Colonic mucosa (tissue), 4 donors: ENCODE measurements at regions not wholly inside any gene's neighbourhood (a gene's known extent, or its start where the extent isn't known, plus 50 kb on each side); places are given as distances from the start of the nearest gene placed in this dataset.

ENCODE experiments used
- DNase-seq: peaks from one replicate; pipeline ENCODE4 v3.0.0-alpha.2; 2020
- H3K27ac ChIP-seq: fragments of 200-600 bp; one replicate; pipeline ENCODE4 v1.8.0; 2021
- H3K27me3 ChIP-seq: fragments of 200-600 bp; one replicate; pipeline ENCODE4 v1.8.0; 2021
- H3K36me3 ChIP-seq: fragments of 200-600 bp; one replicate; pipeline ENCODE4 v1.8.0; 2021
- H3K4me1 ChIP-seq: fragments of 200-600 bp; one replicate; pipeline ENCODE4 v1.8.0; 2021; ENCODE audit warnings: mild to moderate bottlenecking
- H3K4me3 ChIP-seq: fragments of 200-600 bp; one replicate; pipeline ENCODE4 v1.8.0; 2021
- H3K9ac ChIP-seq, 2 donors: one replicate each; pipeline ENCODE4 v1.7.0; 2013; ENCODE audit warnings: control low read depth in 2 of 2, low read depth in 2 of 2, low read length in 2 of 2
- H3K9me3 ChIP-seq: fragments of 200-600 bp; one replicate; pipeline ENCODE4 v1.8.0; 2021
- CTCF ChIP-seq: fragments of 200-600 bp; IDR thresholded peaks from one replicate; pipeline ENCODE4 v1.8.0; 2022; ENCODE audit warnings: antibody characterized with exemption, mild to moderate bottlenecking
- intact Hi-C: fragments of 100-400 bp; cut with DNase I; formaldehyde crosslinking; loops from one replicate; pipeline ENCODE4 v1.14.1; 2022
- donor health status: healthy.
- donor health status: DM: no; HTN: no; CAD: no.
- donor health status: DM: no; HTN: no; CAD: no.

GRCh38 chr4:53802500-53802899, 211.2 kb upstream of the LNX1 start:
- H3K27ac ChIP-seq: no peak overlapping the region
- H3K9me3 ChIP-seq: no peaks in the 10 kb centered on the region
- no peak for TF ChIP-seq CTCF
- no peak overlapping the region for H3K9ac ChIP-seq
- no peak overlapping the region for H3K4me3 ChIP-seq
- H3K27me3 ChIP-seq: no peaks in the 10 kb centered on the region
- no peaks in the 10 kb centered on the region for H3K4me1 ChIP-seq
- DNase-seq: no peak
- intact Hi-C loops: loop anchor here (5.0 to 10.0 kb wide), 3 partner anchors 95 to 308 kb away; no protein-coding TSS in a partner anchor
- H3K36me3 ChIP-seq: no peaks in the 10 kb centered on the region

- Histone ChIP-seq H3K4me1 (no peaks in the 10 kb centered on the region), H3K27ac (no peak overlapping the region), H3K9ac (no peak overlapping the region), H3K4me3 (no peak overlapping the region), H3K27me3 (no peaks in the 10 kb centered on the region), H3K9me3 (no peaks in the 10 kb centered on the region), H3K36me3 (no peaks in the 10 kb centered on the region)
- no peak for TF ChIP-seq CTCF
- DNase-seq: no peak
- intact Hi-C loops: loop anchor here (5.0 to 10.0 kb wide), 3 partner anchors 94 to 307 kb away; no protein-coding TSS in a partner anchor
These were observed 210.1 kb upstream of the LNX1 start for GRCh38 chr4:53801373-53801772.

- intact Hi-C loops: loop anchor here (5.0 to 10.0 kb wide), 3 partner anchors 93 to 306 kb away; no protein-coding TSS in a partner anchor
- no peak for DNase-seq
- H3K9me3 ChIP-seq: no peaks in the 10 kb centered on the region
- no peaks in the 10 kb centered on the region for H3K36me3 ChIP-seq
- H3K4me3 ChIP-seq: no peak overlapping the region
- H3K27ac ChIP-seq: no peak overlapping the region
- no peak overlapping the region for H3K9ac ChIP-seq
- no peaks in the 10 kb centered on the region for H3K4me1 ChIP-seq
- TF ChIP-seq CTCF: no peak
- no peaks in the 10 kb centered on the region for H3K27me3 ChIP-seq
These were observed 209.5 kb upstream of the LNX1 start for GRCh38 chr4:53800741-53801140.

GRCh38 chr4:53793096-53793495, 201.8 kb upstream of the LNX1 start:
- intact Hi-C loops: no loop called here
- no peak for TF ChIP-seq CTCF
- H3K27ac ChIP-seq: no peak overlapping the region
- no peak overlapping the region for H3K4me3 ChIP-seq
- no peaks in the 10 kb centered on the region for H3K27me3 ChIP-seq
- H3K9ac ChIP-seq: no peak overlapping the region
- no peaks in the 10 kb centered on the region for H3K9me3 ChIP-seq
- H3K36me3 ChIP-seq: no peaks in the 10 kb centered on the region
- no peak for DNase-seq
- H3K4me1 ChIP-seq: no peaks in the 10 kb centered on the region

GRCh38 chr4:53790286-53790685, 199.0 kb upstream of the LNX1 start:
- Histone ChIP-seq H3K9ac (no peak overlapping the region), H3K27ac (no peak overlapping the region), H3K27me3 (no peaks in the 10 kb centered on the region), H3K4me1 (no peaks in the 10 kb centered on the region), H3K36me3 (no peaks in the 10 kb centered on the region), H3K9me3 (no peaks in the 10 kb centered on the region), H3K4me3 (no peak overlapping the region)
- DNase-seq: no peak
- no peak for TF ChIP-seq CTCF
- intact Hi-C loops: no loop called here

GRCh38 chr4:53788621-53789020, 197.3 kb upstream of the LNX1 start:
- Histone ChIP-seq H3K27me3 (no peaks in the 10 kb centered on the region), H3K9me3 (no peaks in the 10 kb centered on the region), H3K4me3 (no peak overlapping the region), H3K27ac (no peak overlapping the region), H3K4me1 (no peaks in the 10 kb centered on the region), H3K9ac (no peak overlapping the region), H3K36me3 (no peaks in the 10 kb centered on the region)
- no peak for DNase-seq
- no peak for TF ChIP-seq CTCF
- intact Hi-C loops: no loop called here
